Fibroblast of skin of abdomen (primary cell): ENCODE measurements at regions not wholly inside any gene's neighbourhood (a gene's known extent, or its start where the extent isn't known, plus 50 kb on each side); places are given as distances from the start of the nearest gene placed in this dataset.
"Not testable (repeated sequence)": the region's sequence is repeated elsewhere in the genome, so short reads cannot be mapped to it uniquely, and the experiment has no call there.

Experiments
- DNase-seq: peaks from one replicate; pipeline ENCODE4 v3.0.0-alpha.2; 2013

GRCh38 chr5:18264126-18264882 lies 630.0 kb downstream of the TAF11L14 start:
- no peak for DNase-seq

DNA sequence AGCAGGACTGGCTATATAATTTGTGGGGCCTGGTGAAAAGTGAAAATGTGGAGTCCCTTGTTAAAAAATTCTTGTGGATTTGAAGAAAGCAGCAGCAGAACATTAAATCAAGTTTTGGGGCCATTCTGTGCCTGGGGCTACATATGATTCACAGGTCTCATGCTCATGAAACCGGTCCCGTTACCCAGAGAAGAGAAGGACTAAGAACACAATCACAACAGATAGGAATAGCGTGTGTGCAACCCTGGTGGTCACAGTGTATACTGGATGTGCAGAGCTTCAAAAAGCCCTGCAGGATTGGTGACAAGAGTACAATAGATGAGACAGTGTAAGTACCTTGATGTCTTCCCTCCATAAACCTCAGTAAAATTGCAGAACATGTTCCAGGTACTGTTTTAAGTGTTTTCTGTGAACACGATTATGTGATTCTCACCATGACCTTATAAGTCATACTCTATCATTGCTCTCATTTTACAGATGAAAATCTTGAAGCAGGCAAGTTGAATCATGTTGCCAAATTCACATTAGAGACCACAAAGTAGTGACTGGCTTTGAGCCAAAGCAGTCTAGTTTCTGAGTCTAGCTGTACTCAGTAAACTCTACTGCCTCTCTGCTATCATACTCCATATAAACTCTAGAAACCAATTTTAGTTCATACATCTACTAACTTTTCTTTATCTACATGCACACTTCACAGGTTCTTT lies 636.5 kb downstream of the TAF11L14 start:
- DNase-seq = no peak

DNA sequence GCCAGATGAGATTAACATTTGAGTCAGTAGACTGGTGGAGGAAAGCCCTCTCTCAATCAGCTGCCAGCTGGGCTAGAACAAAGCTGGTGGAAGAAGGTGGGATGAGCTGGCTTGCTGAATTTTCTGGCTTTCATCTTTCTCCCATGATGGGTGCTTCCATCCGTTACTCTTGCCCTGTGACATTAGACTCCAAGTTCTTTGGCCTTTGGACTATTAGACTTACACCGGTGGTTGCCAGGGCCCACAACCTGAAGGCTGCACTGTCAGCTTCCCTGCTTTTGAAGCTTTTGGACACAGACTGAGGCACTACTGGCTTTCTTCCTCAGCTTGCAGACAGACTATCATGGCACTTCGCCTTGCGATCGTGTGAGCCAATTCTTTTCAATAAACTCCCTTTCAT lies 642.7 kb downstream of the TAF11L14 start:
- no peak for DNase-seq

DNA sequence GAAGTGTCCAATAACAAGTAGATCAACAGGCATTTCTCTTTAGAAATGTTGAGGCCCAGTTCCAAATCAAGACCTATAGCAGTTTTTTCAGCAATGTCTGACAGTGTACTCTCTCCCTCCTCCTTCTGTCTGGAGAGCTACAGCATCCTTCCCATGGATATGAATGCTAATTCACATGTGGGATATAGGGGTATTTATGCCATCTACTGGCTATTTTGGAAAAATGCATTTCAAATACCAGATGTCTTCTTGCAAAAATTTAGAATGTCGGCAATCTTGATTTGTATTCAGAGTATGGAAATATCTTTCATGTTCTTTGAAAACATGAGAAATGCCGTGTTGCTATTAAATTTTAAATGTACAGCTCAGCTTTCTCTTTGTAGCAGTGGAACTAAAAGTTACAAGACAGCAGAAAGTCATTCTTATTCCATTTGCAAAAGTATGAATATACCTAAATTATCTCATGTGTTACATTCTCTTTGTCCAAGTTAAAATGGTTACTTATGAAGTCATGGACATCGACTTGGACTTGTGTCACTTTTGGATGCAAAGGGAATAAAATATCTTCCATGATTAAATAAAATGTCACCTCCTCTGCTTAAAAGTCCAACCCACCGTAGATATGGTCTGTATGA lies 647.8 kb downstream of the TAF11L14 start:
- peak; percentile 60 for DNase-seq

GRCh38 chr5:18285257-18285656 lies 651.0 kb downstream of the TAF11L14 start:
- no peak for DNase-seq

GRCh38 chr5:18292146-18292545 lies 657.9 kb downstream of the TAF11L14 start:
- no peak for DNase-seq

GRCh38 chr5:18295696-18296095 lies 661.4 kb downstream of the TAF11L14 start:
- not testable (repeated sequence) for DNase-seq

DNA sequence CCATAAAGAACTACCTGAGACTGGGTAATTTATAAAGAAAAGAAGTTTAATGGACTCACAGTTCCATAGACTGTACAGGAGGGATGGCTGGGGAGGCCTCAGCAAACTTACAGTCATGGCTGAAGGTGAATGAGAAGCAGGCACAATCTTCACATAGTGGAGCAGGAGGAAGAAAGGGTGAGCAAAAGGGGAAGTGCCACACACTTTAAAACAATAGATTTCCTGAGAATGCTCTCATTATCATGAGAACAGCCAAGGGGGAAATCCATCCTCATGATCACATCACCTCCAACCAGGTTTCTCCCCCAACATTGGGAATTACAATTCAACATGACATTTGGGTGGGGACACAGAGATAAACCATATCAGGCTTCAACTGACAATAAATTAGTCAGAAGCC lies 664.9 kb downstream of the TAF11L14 start:
- no peak for DNase-seq

GRCh38 chr5:18305288-18305924 lies 671.1 kb downstream of the TAF11L14 start:
- DNase-seq = peak; percentile 11

DNA sequence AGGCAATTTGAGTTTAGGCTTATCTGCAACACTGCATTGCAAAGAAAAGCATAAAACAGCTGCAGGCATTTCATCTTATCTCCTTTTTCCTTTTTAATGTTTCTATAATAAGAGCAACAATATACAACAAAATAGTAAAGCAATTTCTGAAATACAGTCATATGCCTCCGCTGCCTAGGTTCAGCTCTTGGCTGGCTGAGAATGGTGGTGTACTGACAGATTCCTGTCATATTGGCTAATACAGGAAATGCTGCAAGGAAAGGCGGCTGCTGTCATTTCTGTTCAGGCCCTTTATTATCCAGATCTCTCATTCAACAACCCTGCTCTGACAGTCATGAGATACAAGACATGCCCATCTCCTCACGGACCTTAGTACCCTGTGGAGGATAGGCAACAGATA lies 677.0 kb downstream of the TAF11L14 start:
- DNase-seq = no peak

- DNase-seq = no peak
These were observed 677.8 kb downstream of the TAF11L14 start for GRCh38 chr5:18312016-18312415.

DNA sequence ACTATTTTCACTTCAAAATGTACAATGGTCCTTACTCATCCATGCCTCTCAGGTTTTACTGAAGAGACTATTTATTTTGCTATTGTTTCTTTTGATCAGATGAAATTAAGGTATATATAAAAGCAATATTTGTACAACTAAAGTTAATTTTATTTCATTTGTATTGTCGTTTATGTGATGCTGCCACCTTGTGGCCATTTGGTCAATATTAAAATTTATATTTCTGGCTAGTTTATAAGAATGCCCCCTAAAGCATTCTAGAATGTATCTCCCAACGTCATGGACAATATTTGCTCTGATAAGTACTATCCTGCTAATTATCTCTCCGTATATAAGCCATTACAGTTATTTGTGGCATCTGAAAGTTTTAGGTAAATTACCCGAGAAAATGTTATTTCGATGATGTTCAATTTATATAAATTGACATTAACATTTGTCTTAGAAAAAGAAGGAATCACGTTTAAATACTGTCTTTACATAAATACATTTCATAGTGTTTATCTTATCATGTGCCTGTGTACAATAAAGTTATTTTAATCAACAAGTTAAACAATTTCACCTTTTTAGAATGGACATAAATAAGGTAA lies 680.0 kb downstream of the TAF11L14 start:
- no peak for DNase-seq

GRCh38 chr5:18321262-18321942 lies 687.1 kb downstream of the TAF11L14 start:
- no peak for DNase-seq

- DNase-seq = no peak
These were observed 689.6 kb downstream of the TAF11L14 start for GRCh38 chr5:18323891-18324290.

DNA sequence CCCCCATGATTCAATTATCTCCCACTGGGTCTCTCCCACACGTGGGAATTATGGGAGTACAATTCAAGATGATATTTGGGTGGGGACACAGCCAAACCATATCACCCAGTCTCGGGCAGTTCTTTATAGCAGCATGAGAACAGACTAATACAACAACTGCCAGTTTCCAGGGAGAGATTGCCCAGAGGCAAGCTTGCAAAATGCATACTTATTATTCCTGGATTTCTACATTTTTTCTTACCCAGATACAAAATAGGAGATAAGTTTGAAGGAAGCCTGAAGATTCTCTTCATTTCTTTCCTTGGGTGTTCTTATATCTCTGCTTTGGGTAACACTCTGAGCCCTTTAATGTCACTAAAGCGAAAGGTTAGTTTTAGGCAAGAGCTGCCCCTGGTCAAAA lies 691.2 kb downstream of the TAF11L14 start:
- DNase-seq = no peak

- no peak for DNase-seq
These were observed 695.1 kb downstream of the TAF11L14 start for GRCh38 chr5:18329328-18329727.

GRCh38 chr5:18333841-18334240 lies 699.6 kb downstream of the TAF11L14 start:
- DNase-seq = peak; percentile 8

- no peak for DNase-seq
These were observed 700.7 kb downstream of the TAF11L14 start for GRCh38 chr5:18334949-18335348.

GRCh38 chr5:18354828-18355227 lies 720.6 kb downstream of the TAF11L14 start:
- DNase-seq = no peak

DNA sequence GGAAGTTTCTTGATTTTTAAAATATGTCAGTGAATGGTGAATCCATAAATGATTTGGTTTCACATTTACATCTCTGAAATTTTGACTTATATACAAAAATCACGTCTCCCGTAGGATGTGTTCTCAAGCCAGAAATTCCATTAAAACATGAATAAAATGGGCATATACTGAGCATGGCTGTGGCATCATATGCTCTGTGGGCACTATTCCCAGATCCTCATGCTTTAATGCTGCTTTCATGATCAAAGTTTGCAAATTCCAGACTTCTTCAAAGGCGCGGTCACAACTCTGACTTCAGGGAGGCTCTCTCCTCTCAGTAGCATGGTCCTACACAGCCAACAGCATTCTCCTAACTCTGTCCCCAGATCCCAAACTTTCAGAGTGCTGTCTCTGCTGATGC lies 723.2 kb downstream of the TAF11L14 start:
- no peak for DNase-seq

DNA sequence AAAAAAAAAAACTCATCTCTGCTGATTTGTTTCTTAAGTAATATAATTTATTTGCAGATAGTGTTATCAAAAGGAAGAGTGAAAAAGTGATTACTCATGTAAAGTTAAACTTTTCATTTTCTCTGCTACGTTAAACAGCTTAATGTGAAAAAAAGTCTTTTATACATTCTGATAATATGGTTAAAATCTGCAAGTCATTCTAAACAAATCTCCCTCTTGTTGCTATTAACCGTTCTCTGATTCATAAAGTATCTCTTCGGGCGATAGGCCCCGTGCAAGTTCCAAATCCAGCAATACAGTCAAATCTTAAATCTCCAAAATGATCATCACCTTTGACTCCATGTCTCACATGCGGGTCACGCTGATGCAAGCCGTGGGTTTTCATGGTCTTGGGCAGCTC lies 732.0 kb downstream of the TAF11L14 start:
- no peak for DNase-seq

- DNase-seq = no peak
These were observed 736.3 kb downstream of the TAF11L14 start for GRCh38 chr5:18370531-18370930.
